Muscle layer of duodenum (tissue), 2 donors: ENCODE measurements at regions not wholly inside any gene's neighbourhood (a gene's known extent, or its start where the extent isn't known, plus 50 kb on each side); places are given as distances from the start of the nearest gene placed in this dataset.
"Not testable (repeated sequence)": the region's sequence is repeated elsewhere in the genome, so short reads cannot be mapped to it uniquely, and the experiment has no call there.

Experiments
- H3K27ac ChIP-seq: one replicate; pipeline ENCODE4 v1.7.0; 2013; ENCODE audit warnings: mild to moderate bottlenecking, low read length
- H3K27me3 ChIP-seq: one replicate; pipeline ENCODE4 v1.7.0; 2013; ENCODE audit warnings: low read depth, mild to moderate bottlenecking, control low read depth, low read length
- H3K36me3 ChIP-seq, 2 donors: one replicate each; pipeline ENCODE4 v1.7.0; 2013; ENCODE audit warnings: low read length in 2 of 2, control low read depth in 1 of 2, mild to moderate bottlenecking in 1 of 2; ENCODE audit not compliant: insufficient read depth in 2 of 2, control insufficient read depth in 1 of 2
- H3K4me1 ChIP-seq, 2 donors: one replicate each; pipeline ENCODE4 v1.7.0; 2013; ENCODE audit warnings: low read length in 2 of 2, mild to moderate bottlenecking in 2 of 2, control low read depth in 1 of 2, moderate library complexity in 1 of 2; ENCODE audit not compliant: insufficient read depth in 2 of 2, control insufficient read depth in 1 of 2
- H3K4me3 ChIP-seq, 2 donors: one replicate each; pipeline ENCODE4 v1.7.0; 2013; ENCODE audit warnings: low read length in 2 of 2, low read depth in 1 of 2, mild to moderate bottlenecking in 1 of 2
- H3K9me3 ChIP-seq, 2 donors: one replicate each; pipeline ENCODE4 v1.7.0; 2013; ENCODE audit warnings: low read length in 2 of 2, control low read depth in 1 of 2, mild to moderate bottlenecking in 1 of 2; ENCODE audit not compliant: control insufficient read depth in 1 of 2
- donor health status: healthy.

- not testable (repeated sequence) for H3K4me1 ChIP-seq, H3K36me3 ChIP-seq, H3K27me3 ChIP-seq
These were observed 193.8 kb downstream of the SPDYE17 start for GRCh38 chr7:76838357-76838756.

DNA sequence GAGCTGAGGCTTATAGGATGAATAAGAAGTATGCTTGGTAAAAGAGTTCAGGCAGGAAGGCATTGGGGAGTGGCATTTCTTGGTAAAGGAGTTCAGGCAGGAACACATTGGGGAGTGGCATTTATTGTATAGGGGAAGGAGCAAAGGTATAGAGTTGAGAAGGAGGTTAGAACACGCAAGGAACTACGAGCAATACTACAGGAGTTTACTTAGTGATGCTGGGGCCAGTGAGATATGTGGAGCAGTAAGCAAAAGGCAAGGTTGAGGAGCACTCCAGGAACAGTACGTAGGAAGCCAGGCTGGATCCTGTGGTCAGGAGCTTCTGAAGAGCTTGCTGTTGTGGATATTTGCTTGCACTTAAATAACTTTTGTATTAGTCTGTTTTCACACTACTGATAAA lies 202.2 kb upstream of the POMZP3 start:
- not testable (repeated sequence) for H3K27ac ChIP-seq, H3K4me1 ChIP-seq, H3K4me3 ChIP-seq, H3K36me3 ChIP-seq, H3K27me3 ChIP-seq, H3K9me3 ChIP-seq

More at GRCh38 chr7:76838357-76838756, 193.8 kb downstream of the SPDYE17 start:
- not testable (repeated sequence) for H3K4me3 ChIP-seq, H3K27ac ChIP-seq, H3K9me3 ChIP-seq

DNA sequence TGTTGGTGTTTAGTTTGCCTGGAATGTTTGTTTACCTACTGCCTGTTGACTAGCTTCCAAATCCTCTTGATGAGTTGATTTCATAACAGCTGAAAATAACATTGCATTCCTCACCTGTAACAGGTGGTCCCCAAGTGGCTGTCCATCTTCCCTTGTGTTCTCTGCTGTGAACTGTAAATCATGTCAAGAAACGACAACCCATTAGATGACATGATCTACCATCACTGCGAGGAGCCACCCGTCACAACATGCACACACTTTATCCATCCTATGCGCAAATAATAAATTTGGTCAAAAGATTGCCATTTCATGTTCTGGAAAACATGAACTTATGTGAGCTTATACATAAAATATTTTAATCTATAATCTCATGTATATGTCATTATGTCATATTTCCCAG lies 199.1 kb upstream of the POMZP3 start:
- not testable (repeated sequence) for H3K9me3 ChIP-seq, H3K4me3 ChIP-seq, H3K36me3 ChIP-seq, H3K4me1 ChIP-seq, H3K27me3 ChIP-seq, H3K27ac ChIP-seq

DNA sequence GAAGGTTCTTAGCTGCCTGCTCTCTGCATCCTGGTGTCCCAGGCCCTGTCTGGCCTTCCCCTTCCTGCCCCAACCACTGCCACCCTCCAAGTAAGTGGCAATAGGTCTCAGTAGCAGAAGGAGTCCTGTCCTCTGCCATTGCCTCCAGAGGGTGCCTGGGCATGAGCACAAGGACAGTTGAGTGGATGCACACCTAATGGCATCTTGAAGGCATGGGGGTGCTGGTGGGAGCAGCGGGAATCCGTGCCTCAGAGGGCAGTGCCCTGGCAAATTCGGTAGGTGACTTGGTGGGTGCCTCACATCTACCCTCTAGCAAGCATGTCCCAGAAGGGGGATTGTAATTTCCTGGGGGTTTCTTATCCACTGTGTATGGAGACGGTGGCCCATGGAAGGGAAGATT lies 182.8 kb upstream of the POMZP3 start:
- not testable (repeated sequence) for H3K36me3 ChIP-seq, H3K27ac ChIP-seq, H3K27me3 ChIP-seq, H3K4me3 ChIP-seq, H3K9me3 ChIP-seq, H3K4me1 ChIP-seq

GRCh38 chr7:76807588-76808100 lies 180.6 kb upstream of the POMZP3 start:
- not testable (repeated sequence) for H3K27me3 ChIP-seq, H3K36me3 ChIP-seq, H3K4me1 ChIP-seq, H3K27ac ChIP-seq, H3K4me3 ChIP-seq, H3K9me3 ChIP-seq

GRCh38 chr7:76806460-76806859 lies 179.4 kb upstream of the POMZP3 start:
- not testable (repeated sequence) for H3K36me3 ChIP-seq, H3K27me3 ChIP-seq, H3K4me1 ChIP-seq, H3K4me3 ChIP-seq, H3K9me3 ChIP-seq, H3K27ac ChIP-seq

DNA sequence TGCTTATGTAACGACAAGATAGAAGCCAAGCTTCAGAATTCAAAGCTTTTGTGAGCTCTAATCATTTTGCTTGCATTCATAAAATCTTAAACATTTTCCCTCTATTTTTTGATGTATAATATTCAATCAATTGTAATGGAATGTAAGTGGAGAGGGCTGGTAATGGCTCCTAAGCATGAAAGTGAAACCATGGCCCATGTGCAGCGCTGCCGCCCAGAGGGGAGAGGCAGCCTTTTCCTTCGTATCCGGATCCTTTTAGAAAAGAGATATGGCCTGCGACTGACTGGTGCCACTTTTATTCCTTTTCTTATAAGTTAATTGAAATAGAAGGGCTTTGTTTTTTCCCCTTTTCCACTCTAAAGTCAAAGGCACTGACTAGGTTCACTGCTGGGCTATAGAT lies 178.9 kb upstream of the POMZP3 start:
- H3K4me1 ChIP-seq, H3K27me3 ChIP-seq, H3K4me3 ChIP-seq, H3K9me3 ChIP-seq, H3K27ac ChIP-seq, H3K36me3 ChIP-seq: not testable (repeated sequence)

GRCh38 chr7:76805262-76805661 lies 178.2 kb upstream of the POMZP3 start:
- not testable (repeated sequence) for H3K27me3 ChIP-seq, H3K4me1 ChIP-seq, H3K27ac ChIP-seq, H3K4me3 ChIP-seq, H3K36me3 ChIP-seq, H3K9me3 ChIP-seq

DNA sequence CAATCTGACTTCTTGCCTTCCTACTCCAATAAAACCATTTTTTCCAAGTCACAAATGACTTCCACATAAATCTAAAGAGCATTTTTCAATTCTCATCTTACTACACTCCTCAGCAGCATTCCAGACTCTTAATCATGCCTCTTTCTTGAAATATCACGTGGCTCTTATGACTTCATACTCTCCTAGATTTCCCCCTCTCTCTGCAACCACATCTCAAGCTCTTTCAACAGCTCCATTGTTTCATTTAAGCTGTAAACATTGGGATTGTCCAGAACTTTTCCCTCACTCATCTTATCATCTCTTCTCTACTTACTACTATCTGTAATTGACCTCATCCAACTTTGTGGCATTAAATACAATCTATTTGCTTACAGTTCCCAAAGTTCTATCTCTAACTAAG lies 170.6 kb upstream of the POMZP3 start:
- not testable (repeated sequence) for H3K4me3 ChIP-seq, H3K36me3 ChIP-seq, H3K9me3 ChIP-seq, H3K27ac ChIP-seq, H3K4me1 ChIP-seq, H3K27me3 ChIP-seq

DNA sequence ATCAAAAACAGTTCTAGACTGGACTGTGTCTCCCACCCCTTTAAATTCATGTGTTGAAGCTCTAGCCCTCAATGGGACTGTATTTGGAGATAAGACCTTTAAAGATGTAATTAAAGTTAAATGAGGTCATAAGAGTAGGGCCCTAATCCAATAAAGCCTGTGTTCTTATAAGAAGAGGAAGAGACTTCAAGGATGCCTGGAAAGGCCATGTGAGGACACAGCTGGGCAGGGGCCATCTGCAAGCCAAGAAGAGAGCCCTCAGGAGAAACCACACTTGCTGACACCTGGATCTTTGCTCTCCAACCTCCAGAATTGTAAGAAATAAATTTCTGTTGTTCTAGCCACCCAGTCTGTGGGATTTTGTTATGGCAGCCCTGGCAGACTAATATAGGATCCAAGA lies 153.6 kb upstream of the POMZP3 start:
- H3K36me3 ChIP-seq, H3K9me3 ChIP-seq, H3K27me3 ChIP-seq, H3K27ac ChIP-seq, H3K4me3 ChIP-seq, H3K4me1 ChIP-seq: not testable (repeated sequence)

- H3K27me3 ChIP-seq, H3K4me3 ChIP-seq, H3K27ac ChIP-seq, H3K36me3 ChIP-seq, H3K4me1 ChIP-seq, H3K9me3 ChIP-seq: not testable (repeated sequence)
These were observed 147.2 kb upstream of the POMZP3 start for GRCh38 chr7:76774279-76774678.

DNA sequence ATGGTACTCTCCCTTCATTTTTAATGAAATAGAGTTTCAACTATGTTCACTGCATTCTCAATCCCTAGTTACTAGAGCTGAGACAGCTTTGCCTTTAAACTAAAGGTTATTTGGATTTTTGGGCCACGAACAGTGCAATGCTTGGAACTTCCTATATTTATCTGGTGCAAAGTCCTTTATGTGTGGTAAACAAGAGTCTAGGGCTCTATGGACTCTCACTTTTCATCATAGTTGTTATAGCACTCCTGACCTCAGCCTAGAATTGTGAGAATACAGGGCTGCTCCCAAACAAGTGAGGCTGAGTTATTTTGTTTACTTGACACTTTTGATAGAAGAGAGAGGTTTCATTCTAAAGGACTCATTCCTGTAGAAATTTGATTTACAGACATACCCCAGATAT lies 144.9 kb upstream of the POMZP3 start:
- H3K9me3 ChIP-seq, H3K27ac ChIP-seq, H3K36me3 ChIP-seq, H3K4me3 ChIP-seq, H3K27me3 ChIP-seq, H3K4me1 ChIP-seq: not testable (repeated sequence)
